Esophagus muscularis mucosa (tissue), 4 donors: ENCODE measurements at regions not wholly inside any gene's neighbourhood (a gene's known extent, or its start where the extent isn't known, plus 50 kb on each side); places are given as distances from the start of the nearest gene placed in this dataset.

ENCODE experiments used
- CTCF ChIP-seq, 3 experiments: fragments of 200-600 bp in 2 of 3; fragments of 450-650 bp in 1 of 3; sonication (generic) in 2 of 3; IDR thresholded peaks; one replicate each; pipeline ENCODE4 v1.5.1; 2017 to 2019; ENCODE audit warnings: antibody characterized with exemption in 3 of 3, mild to moderate bottlenecking in 2 of 3, moderate library complexity in 1 of 3
- EP300 ChIP-seq: sonication (generic); formaldehyde crosslinking; IDR thresholded peaks from one replicate; pipeline ENCODE4 v1.6.1; 2017; ENCODE audit warnings: antibody characterized with exemption
- POLR2A ChIP-seq: fragments of 450-650 bp; IDR thresholded peaks from one replicate; pipeline ENCODE4 v1.6.1; 2017; ENCODE audit warnings: antibody characterized with exemption, moderate library complexity, mild to moderate bottlenecking, low read depth
- POLR2AphosphoS5 ChIP-seq, 2 donors: sonication (generic); formaldehyde crosslinking; IDR thresholded peaks; one replicate each; pipeline ENCODE4 v1.6.1; 2017; ENCODE audit warnings: antibody characterized with exemption in 2 of 2

- TF ChIP-seq CTCF (IDR thresholded peaks at IDR 0.05) (no peak), POLR2A (no peak), POLR2AphosphoS5 (IDR thresholded peaks at IDR 0.05) (no peak), EP300 (no peak)
These were observed 126.0 kb upstream of the JCAD start for GRCh38 chr10:30185341-30185740.
